RWPE2 (cell line): ENCODE measurements at regions not wholly inside any gene's neighbourhood (a gene's known extent, or its start where the extent isn't known, plus 50 kb on each side); places are given as distances from the start of the nearest gene placed in this dataset.

Experiments
- ATAC-seq: fragments of 200-7000 bp; cut with Tn5 transposase; 3 replicates; pipeline ENCODE4 v1.9.1; 2021; ENCODE audit warnings: low read depth
- DNase-seq: peaks from one replicate; pipeline ENCODE4 v3.0.0-alpha.2; 2020; ENCODE audit warnings: low spot score
- H3K27ac ChIP-seq: fragments of 450-650 bp; 2 replicates; pipeline ENCODE4 v1.5.1; 2017; ENCODE audit warnings: mild to moderate bottlenecking; ENCODE audit not compliant: poor library complexity, severe bottlenecking
- H3K27me3 ChIP-seq: fragments of 250-450 bp; sonication (Bioruptor Pico); 2 replicates; pipeline ENCODE4 v1.5.1; 2021; ENCODE audit warnings: mild to moderate bottlenecking, moderate library complexity; ENCODE audit not compliant: insufficient read depth, poor library complexity, severe bottlenecking
- H3K36me3 ChIP-seq: fragments of 250-450 bp; sonication (Bioruptor Pico); 2 replicates; pipeline ENCODE4 v1.5.1; 2020; ENCODE audit warnings: low read depth, mild to moderate bottlenecking, moderate library complexity
- H3K4me1 ChIP-seq: fragments of 250-450 bp; sonication (Bioruptor Pico); 2 replicates; pipeline ENCODE4 v1.5.1; 2021; ENCODE audit warnings: mild to moderate bottlenecking, moderate library complexity; ENCODE audit not compliant: insufficient read depth, poor library complexity, severe bottlenecking
- H3K4me3 ChIP-seq: fragments of 250-450 bp; sonication (Bioruptor Pico); 2 replicates; pipeline ENCODE4 v1.5.1; 2021; ENCODE audit warnings: mild to moderate bottlenecking, moderate library complexity; ENCODE audit not compliant: severe bottlenecking
- H3K9me3 ChIP-seq: fragments of 250-450 bp; sonication (Bioruptor Pico); 2 replicates; pipeline ENCODE4 v1.5.1; 2021; ENCODE audit warnings: mild to moderate bottlenecking, moderate library complexity; ENCODE audit not compliant: severe bottlenecking
- CTCF ChIP-seq: fragments of 450-650 bp; IDR thresholded peaks from one replicate; pipeline ENCODE4 v1.5.1; 2017; ENCODE audit warnings: mild to moderate bottlenecking, moderate library complexity; ENCODE audit not compliant: poor library complexity, severe bottlenecking

- no peak overlapping the region for H3K27ac ChIP-seq
- DNase-seq (no peak), ATAC-seq (no peak)
These were observed 160.5 kb downstream of the KITLG start for GRCh38 chr12:88419794-88420193.

GRCh38 chr12:88420457-88420856, 159.8 kb downstream of the KITLG start:
- H3K4me3 ChIP-seq = no peak overlapping the region
- peak; percentile 98 for ATAC-seq
- peaks cover 13% of the 10 kb centered on the region for H3K4me1 ChIP-seq
- no peak for TF ChIP-seq CTCF
- no peak overlapping the region for H3K27ac ChIP-seq
- no peaks in the 10 kb centered on the region for H3K27me3 ChIP-seq
- H3K9me3 ChIP-seq = no peaks in the 10 kb centered on the region
- no peak for DNase-seq
- no peaks in the 10 kb centered on the region for H3K36me3 ChIP-seq

More at GRCh38 chr12:88419794-88420193, 160.5 kb downstream of the KITLG start:
- Histone ChIP-seq H3K4me1 (peaks cover 13% of the 10 kb centered on the region), H3K36me3 (no peaks in the 10 kb centered on the region), H3K9me3 (no peaks in the 10 kb centered on the region), H3K4me3 (no peak overlapping the region), H3K27me3 (no peaks in the 10 kb centered on the region)
- no peak for TF ChIP-seq CTCF

GRCh38 chr12:88424791-88425730, 155.2 kb downstream of the KITLG start:
- no peaks in the 10 kb centered on the region for H3K9me3 ChIP-seq
- no peak for ATAC-seq
- peaks cover 7% of the 10 kb centered on the region for H3K4me1 ChIP-seq
- H3K4me3 ChIP-seq = no peak overlapping the region
- DNase-seq = no peak
- H3K27me3 ChIP-seq = no peaks in the 10 kb centered on the region
- no peak overlapping the region for H3K27ac ChIP-seq
- TF ChIP-seq CTCF = no peak
- no peaks in the 10 kb centered on the region for H3K36me3 ChIP-seq

- TF ChIP-seq CTCF = no peak
- H3K4me1 ChIP-seq = no peaks in the 10 kb centered on the region
- no peaks in the 10 kb centered on the region for H3K36me3 ChIP-seq
- ATAC-seq (no peak), DNase-seq (no peak)
- H3K27ac ChIP-seq = no peak overlapping the region
- no peak overlapping the region for H3K4me3 ChIP-seq
- H3K27me3 ChIP-seq = no peaks in the 10 kb centered on the region
- no peaks in the 10 kb centered on the region for H3K9me3 ChIP-seq
These were observed 151.9 kb downstream of the KITLG start for GRCh38 chr12:88428350-88428749.

GRCh38 chr12:88431246-88431645, 149.0 kb downstream of the KITLG start:
- peak; percentile 22 for TF ChIP-seq CTCF
- ATAC-seq = no peak
- Histone ChIP-seq H3K9me3 (no peaks in the 10 kb centered on the region), H3K4me1 (no peaks in the 10 kb centered on the region), H3K4me3 (no peak overlapping the region), H3K36me3 (no peaks in the 10 kb centered on the region), H3K27ac (no peak overlapping the region), H3K27me3 (no peaks in the 10 kb centered on the region)
- DNase-seq = no peak
